Pons (tissue), 1 donor: ENCODE measurements at regions not wholly inside any gene's neighbourhood (a gene's known extent, or its start where the extent isn't known, plus 50 kb on each side); places are given as distances from the start of the nearest gene placed in this dataset.

Experiments
- DNase-seq: peaks from one replicate; pipeline ENCODE4 v3.0.0-alpha.2; 2016; ENCODE audit warnings: low spot score

- no peak for DNase-seq
Observed at GRCh38 chr16:86806838-86807351, 228.5 kb downstream of the FOXL1 start.

GRCh38 chr16:86808863-86809444 lies 230.6 kb downstream of the FOXL1 start:
- no peak for DNase-seq

- no peak for DNase-seq
Observed at GRCh38 chr16:86809458-86809955, 231.2 kb downstream of the FOXL1 start.

GRCh38 chr16:86810062-86810461 lies 231.7 kb downstream of the FOXL1 start:
- DNase-seq = no peak

GRCh38 chr16:86812363-86812970 lies 234.1 kb downstream of the FOXL1 start:
- DNase-seq = no peak

- no peak for DNase-seq
Observed at GRCh38 chr16:86814256-86814655, 235.9 kb downstream of the FOXL1 start.

- no peak for DNase-seq
Observed at GRCh38 chr16:86816930-86817625, 238.7 kb downstream of the FOXL1 start.

- no peak for DNase-seq
Observed at GRCh38 chr16:86818671-86819532, 240.6 kb downstream of the FOXL1 start.

- DNase-seq = no peak
Observed at GRCh38 chr16:86819533-86819892, 241.2 kb downstream of the FOXL1 start.

- no peak for DNase-seq
Observed at GRCh38 chr16:86821895-86822294, 243.5 kb downstream of the FOXL1 start.

GRCh38 chr16:86823125-86823524 lies 244.8 kb downstream of the FOXL1 start:
- no peak for DNase-seq

GRCh38 chr16:86823888-86824671 lies 245.7 kb downstream of the FOXL1 start:
- no peak for DNase-seq

- no peak for DNase-seq
Observed at GRCh38 chr16:86824751-86825296, 246.5 kb downstream of the FOXL1 start.

GRCh38 chr16:86825631-86826030 lies 247.3 kb downstream of the FOXL1 start:
- no peak for DNase-seq

- DNase-seq = no peak
Observed at GRCh38 chr16:86826941-86827340, 248.6 kb downstream of the FOXL1 start.

- no peak for DNase-seq
Observed at GRCh38 chr16:86827521-86827920, 249.2 kb downstream of the FOXL1 start.

- no peak for DNase-seq
Observed at GRCh38 chr16:86828202-86828601, 249.9 kb downstream of the FOXL1 start.

- no peak for DNase-seq
Observed at GRCh38 chr16:86828653-86829052, 250.3 kb downstream of the FOXL1 start.

GRCh38 chr16:86831366-86831765 lies 253.0 kb downstream of the FOXL1 start:
- DNase-seq = no peak

- DNase-seq = no peak
Observed at GRCh38 chr16:86833136-86833535, 254.8 kb downstream of the FOXL1 start.

GRCh38 chr16:86834451-86835035 lies 256.2 kb downstream of the FOXL1 start:
- no peak for DNase-seq
